NCI-H1930 (cell line): ENCODE measurements at regions not wholly inside any gene's neighbourhood (a gene's known extent, or its start where the extent isn't known, plus 50 kb on each side); places are given as distances from the start of the nearest gene placed in this dataset.
A peak's percentile ranks its signal among the peaks of the same experiment; 100 is the strongest.
"Not testable (repeated sequence)": the region's sequence is repeated elsewhere in the genome, so short reads cannot be mapped to it uniquely, and the experiment has no call there.

Experiments
- DNase-seq, 2 experiments: peaks; one replicate each; lab custom pipeline; 2025; lab: John Stamatoyannopoulos, UW

DNA sequence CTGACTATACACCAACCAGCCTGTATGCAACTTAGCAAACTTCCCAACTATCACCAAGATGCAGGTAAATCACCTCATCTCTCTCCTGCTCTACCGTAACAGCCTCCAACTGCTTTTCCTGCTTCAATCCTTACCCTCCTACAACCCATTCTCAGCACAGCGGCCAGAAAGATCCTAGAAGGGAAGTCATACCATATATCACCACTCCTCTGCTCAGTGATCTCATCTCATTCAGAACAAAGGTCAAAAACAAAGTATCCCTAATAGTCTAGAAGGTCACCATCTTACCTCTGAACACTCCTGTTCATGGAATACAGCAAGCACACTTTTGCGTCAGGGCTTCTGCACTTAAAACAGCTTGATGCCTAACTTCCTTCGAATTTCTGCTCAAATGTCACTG lies 62.2 kb upstream of the RNF38 start:
- DNase-seq: no peak

DNA sequence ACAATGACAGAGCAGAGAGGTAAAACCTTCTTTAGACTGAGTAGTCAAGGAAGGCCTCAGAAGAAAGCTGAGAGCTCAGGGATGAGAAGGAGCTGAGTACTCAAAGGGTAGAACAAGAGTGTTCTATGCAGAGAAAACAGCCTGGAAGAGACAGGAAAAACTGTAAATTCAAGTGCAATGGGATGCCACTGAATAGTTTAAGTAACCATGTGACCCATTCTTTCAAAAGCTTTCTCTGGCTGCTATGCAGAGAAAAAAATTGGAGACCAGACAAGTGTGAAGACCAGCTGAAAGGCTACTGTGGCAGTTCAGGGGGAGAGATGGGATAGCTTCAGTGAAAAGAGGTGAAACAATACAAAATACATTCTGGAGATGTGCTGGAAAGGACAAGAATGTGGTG lies 61.3 kb upstream of the RNF38 start:
- DNase-seq: no peak

DNA sequence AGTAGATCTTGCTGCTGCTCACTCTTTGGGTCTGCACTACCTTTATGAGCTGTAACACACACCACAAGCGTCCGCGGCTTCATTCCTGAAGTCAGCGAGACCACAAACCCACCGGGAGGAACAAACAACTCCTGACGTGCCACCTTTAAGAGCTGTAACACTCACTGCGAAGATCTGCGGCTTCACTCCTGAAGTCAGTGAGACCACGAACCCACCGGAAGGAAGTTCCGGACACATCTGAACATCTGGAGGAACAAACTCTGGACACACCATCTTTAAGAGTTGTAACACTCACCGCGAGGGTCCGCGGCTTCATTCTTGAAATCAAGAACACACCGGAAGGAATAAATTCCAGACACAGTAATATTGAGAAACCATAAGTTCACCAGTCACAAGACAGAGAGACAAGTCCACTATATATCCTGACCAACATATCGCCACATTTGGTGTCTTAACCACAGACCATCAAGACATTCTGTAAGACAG lies 58.4 kb upstream of the RNF38 start:
- not testable (repeated sequence) for DNase-seq

DNA sequence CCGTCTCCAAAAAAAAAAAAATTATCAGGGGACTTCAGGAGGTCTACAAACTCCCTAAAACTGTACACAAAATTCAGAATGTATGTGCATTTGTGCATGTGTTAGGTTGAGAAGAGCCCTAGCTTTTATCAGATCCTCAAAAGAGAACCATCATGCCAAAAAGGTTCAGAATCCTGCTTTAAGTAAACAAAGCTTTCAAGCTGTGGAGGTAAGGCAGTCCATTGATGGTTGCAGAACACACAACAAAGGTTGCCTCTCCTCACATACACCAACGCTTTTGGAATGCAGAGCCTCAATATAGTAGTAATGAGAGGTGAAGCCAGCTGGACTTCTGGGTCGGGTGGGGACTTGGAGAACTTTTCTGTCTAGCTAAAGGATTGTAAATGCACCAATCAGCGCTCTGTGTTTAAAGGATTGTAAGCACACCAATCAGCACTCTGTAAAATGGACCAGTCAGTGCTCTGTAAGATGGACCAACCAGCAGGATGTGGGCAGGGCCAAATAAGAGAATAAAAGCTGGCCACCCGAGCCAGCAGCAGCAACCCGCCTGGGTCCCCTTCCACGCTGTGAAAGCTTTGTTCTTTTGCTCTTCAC lies 57.9 kb upstream of the RNF38 start:
- DNase-seq: no peak

DNA sequence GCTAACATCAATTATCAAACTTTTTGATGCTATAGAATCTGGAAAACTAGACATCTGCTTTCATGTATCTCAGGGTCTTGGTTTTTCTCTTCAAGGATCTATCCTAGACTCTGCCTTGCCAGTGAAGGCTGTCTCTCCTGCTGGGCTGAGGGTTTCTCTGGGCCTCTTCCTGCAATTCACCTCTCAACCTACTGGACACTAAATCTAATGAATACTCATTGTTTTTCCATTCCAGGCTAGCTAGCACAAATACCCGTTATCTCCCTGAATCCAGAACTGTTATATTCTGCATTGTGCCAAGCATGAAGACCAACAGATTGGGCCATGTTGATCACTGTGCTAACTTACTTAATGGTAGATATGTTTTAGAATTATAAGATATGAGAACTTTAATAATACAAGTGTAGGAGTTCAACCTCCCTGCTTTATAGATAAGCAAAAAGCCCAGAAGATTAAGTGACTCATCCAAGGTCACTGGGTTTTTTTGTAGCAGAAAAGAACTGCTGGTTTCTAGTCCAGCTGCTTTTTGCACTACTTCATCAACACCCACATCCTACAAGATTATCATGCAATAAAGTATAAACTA lies 56.5 kb upstream of the RNF38 start:
- no peak for DNase-seq

DNA sequence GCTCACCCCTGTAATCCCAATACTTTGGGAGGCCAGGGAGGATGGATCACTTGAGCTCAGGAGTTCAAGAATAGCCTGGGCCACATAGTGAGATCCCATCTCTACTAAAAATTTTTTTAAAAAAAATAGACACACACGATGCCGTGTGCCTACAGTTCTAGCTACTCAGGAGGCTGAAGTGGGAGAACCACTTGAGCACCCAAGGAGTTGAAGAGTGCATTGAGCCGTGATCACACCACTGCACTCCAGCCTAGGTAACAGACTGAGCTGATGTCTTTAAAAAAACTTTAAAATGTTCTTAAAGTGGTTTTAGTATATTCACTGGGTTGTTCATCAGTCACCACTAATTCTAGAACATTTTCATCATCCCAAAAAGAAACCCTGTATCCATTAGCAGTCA lies 51.9 kb upstream of the RNF38 start:
- no peak for DNase-seq

DNA sequence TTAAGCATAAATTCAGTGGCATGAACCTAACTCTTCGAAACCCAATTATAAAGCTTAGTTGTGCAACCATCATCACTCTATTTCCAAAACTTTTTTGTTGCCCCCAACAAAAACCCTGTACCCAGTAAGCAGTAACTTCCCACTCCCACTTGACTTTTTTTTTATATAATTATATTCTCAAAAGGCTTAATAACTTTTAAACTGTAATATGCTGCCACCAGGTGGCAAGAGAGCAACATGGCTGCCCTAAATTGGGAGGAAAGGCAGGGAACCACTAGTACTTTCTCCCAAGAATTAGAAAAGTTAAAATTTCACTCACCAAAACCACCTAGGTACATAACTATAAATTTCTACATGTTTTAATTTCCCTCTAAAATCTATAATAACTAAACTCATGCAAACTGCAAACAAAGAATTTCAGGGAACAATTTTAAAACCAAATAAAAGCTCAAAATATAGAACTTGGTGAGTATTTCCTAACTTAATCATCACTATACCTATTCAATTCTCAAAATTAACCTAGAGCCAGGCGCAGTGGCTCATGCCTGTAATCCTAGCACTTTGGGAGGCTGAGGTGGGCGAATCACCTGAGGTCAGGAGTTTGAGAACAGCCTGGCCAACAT lies 50.2 kb upstream of the RNF38 start:
- peak in 1 of 2 experiments; percentile 52 for DNase-seq
